Activated B cell treated with CpG ODN at 0.5 μM for 24 hours (primary cell): ENCODE measurements at regions not wholly inside any gene's neighbourhood (a gene's known extent, or its start where the extent isn't known, plus 50 kb on each side); places are given as distances from the start of the nearest gene placed in this dataset.
"Not testable (repeated sequence)": the region's sequence is repeated elsewhere in the genome, so short reads cannot be mapped to it uniquely, and the experiment has no call there.

Experiments used
- ATAC-seq: fragments of 200-7000 bp; cut with Tn5 transposase; one replicate; pipeline ENCODE4 v1.10.0; 2021; ENCODE audit warnings: low read depth, mild to moderate bottlenecking, moderate library complexity
- CTCF ChIA-PET: fragments of 350-600 bp; sonication (Branson Sonifier 250); formaldehyde crosslinking; loops from one replicate; lab custom pipeline; 2021; ENCODE audit warnings: antibody characterized with exemption; lab: Charles Lee
- POLR2A ChIA-PET: fragments of 350-600 bp; sonication (Branson Sonifier 250); formaldehyde crosslinking; loops from one replicate; lab custom pipeline; 2021; ENCODE audit warnings: antibody characterized with exemption; lab: Charles Lee
- DNase-seq: peaks from one replicate; pipeline ENCODE4 v3.0.0; 2022
- H3K27ac Mint-ChIP-seq: one replicate; pipeline ENCODE4 v1.8.0; 2020; ENCODE audit warnings: mixed read lengths
- H3K27me3 Mint-ChIP-seq: one replicate; pipeline ENCODE4 v1.8.0; 2021; ENCODE audit warnings: mixed read lengths
- H3K36me3 Mint-ChIP-seq: one replicate; pipeline ENCODE4 v1.8.0; 2021; ENCODE audit warnings: low read depth, mixed read lengths
- H3K4me1 Mint-ChIP-seq: one replicate; pipeline ENCODE4 v1.8.0; 2021; ENCODE audit warnings: mixed read lengths
- H3K4me3 Mint-ChIP-seq: one replicate; pipeline ENCODE4 v1.8.0; 2020; ENCODE audit warnings: mild to moderate bottlenecking, mixed read lengths
- H3K9me3 Mint-ChIP-seq: one replicate; pipeline ENCODE4 v1.8.0; 2020; ENCODE audit warnings: mixed read lengths
- CTCF ChIP-seq: fragments of 200-600 bp; IDR thresholded peaks from one replicate; pipeline ENCODE4 v1.8.0; 2022; ENCODE audit warnings: antibody characterized with exemption, mild to moderate bottlenecking
- intact Hi-C: fragments of 100-400 bp; cut with micrococcal nuclease; formaldehyde crosslinking; loops from one replicate; pipeline ENCODE4 v1.15.1; 2024

GRCh38 chr2:78260861-78261260, 738.7 kb upstream of the LRRTM4 start:
- H3K9me3 Mint-ChIP-seq, result no peaks in the 10 kb centered on the region
- no peak for ATAC-seq
- H3K36me3 Mint-ChIP-seq, result no peaks in the 10 kb centered on the region
- no peak overlapping the region for H3K27ac Mint-ChIP-seq
- no peak overlapping the region for H3K4me3 Mint-ChIP-seq
- no peak for TF ChIP-seq CTCF
- H3K4me1 Mint-ChIP-seq, result no peaks in the 10 kb centered on the region
- DNase-seq, result no peak
- intact Hi-C loops, result no loop called here
- ChIA-PET CTCF (no interaction called here), POLR2A (no interaction called here)
- no peaks in the 10 kb centered on the region for H3K27me3 Mint-ChIP-seq

GRCh38 chr2:78261454-78261853, 739.3 kb upstream of the LRRTM4 start:
- CTCF ChIA-PET, result no interaction called here
- no peaks in the 10 kb centered on the region for H3K27me3 Mint-ChIP-seq
- H3K9me3 Mint-ChIP-seq, result no peaks in the 10 kb centered on the region
- POLR2A ChIA-PET, result no interaction called here
- H3K4me1 Mint-ChIP-seq, result no peaks in the 10 kb centered on the region
- DNase-seq (no peak), ATAC-seq (no peak)
- no peak for TF ChIP-seq CTCF
- no peak overlapping the region for H3K4me3 Mint-ChIP-seq
- intact Hi-C loops, result no loop called here
- no peaks in the 10 kb centered on the region for H3K36me3 Mint-ChIP-seq
- H3K27ac Mint-ChIP-seq, result no peak overlapping the region

GRCh38 chr2:78262089-78262488, 739.9 kb upstream of the LRRTM4 start:
- POLR2A ChIA-PET, H3K9me3 Mint-ChIP-seq, H3K27me3 Mint-ChIP-seq, H3K27ac Mint-ChIP-seq, H3K36me3 Mint-ChIP-seq, CTCF ChIA-PET, H3K4me3 Mint-ChIP-seq, intact Hi-C loops, H3K4me1 Mint-ChIP-seq, ATAC-seq, DNase-seq: not testable (repeated sequence)

- POLR2A ChIA-PET, result no interaction called here
- Mint-ChIP-seq H3K4me3 (no peak overlapping the region), H3K27me3 (no peaks in the 10 kb centered on the region), H3K36me3 (no peaks in the 10 kb centered on the region), H3K4me1 (no peaks in the 10 kb centered on the region), H3K9me3 (no peaks in the 10 kb centered on the region), H3K27ac (no peak overlapping the region)
- ATAC-seq (no peak), DNase-seq (no peak)
- no peak for TF ChIP-seq CTCF
- intact Hi-C loops, result no loop called here
- CTCF ChIA-PET, result no interaction called here
Measured at GRCh38 chr2:78262713-78263375, 740.7 kb upstream of the LRRTM4 start.

- Mint-ChIP-seq H3K27me3 (no peaks in the 10 kb centered on the region), H3K36me3 (no peaks in the 10 kb centered on the region), H3K4me1 (no peaks in the 10 kb centered on the region), H3K27ac (no peak overlapping the region), H3K9me3 (no peaks in the 10 kb centered on the region), H3K4me3 (no peak overlapping the region)
- ATAC-seq (no peak), DNase-seq (no peak)
- intact Hi-C loops, result no loop called here
- POLR2A ChIA-PET, result no interaction called here
- TF ChIP-seq CTCF, result no peak
- CTCF ChIA-PET, result no interaction called here
Measured at GRCh38 chr2:78263571-78263970, 741.4 kb upstream of the LRRTM4 start.

- intact Hi-C loops, result no loop called here
- ChIA-PET CTCF (no interaction called here), POLR2A (no interaction called here)
- Mint-ChIP-seq H3K27ac (no peak overlapping the region), H3K4me1 (no peaks in the 10 kb centered on the region), H3K36me3 (no peaks in the 10 kb centered on the region), H3K27me3 (no peaks in the 10 kb centered on the region), H3K9me3 (no peaks in the 10 kb centered on the region), H3K4me3 (no peak overlapping the region)
- ATAC-seq, result no peak
- no peak for DNase-seq
- no peak for TF ChIP-seq CTCF
Measured at GRCh38 chr2:78264130-78264529, 742.0 kb upstream of the LRRTM4 start.
